ENCODE measurements at regions not wholly inside any gene's neighbourhood (a gene's known extent, or its start where the extent isn't known, plus 50 kb on each side); places are given as distances from the start of the nearest gene placed in this dataset.

DNA sequence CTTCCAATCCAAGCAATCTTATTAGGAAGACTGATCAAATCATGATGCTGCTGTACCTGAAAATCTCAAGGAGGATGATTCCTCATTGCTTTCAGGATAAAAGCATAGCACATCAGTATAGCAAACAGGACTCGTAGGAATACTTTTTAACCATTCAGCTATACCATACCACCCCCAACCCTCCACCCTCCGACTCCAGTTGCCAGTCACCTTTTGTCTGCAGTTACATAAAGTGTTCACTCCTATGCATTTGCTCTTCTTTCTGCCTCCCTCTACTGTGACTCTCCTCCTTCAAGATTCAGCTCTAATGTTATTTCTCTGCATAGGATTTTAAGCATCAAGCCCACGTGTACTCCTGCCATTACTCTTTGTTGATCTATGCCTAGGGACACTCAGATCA, 124.7 kb upstream of the KCNQ5 start:
- no peak for DNase-seq (ENCODE audit: low read depth)
- no peaks in the 10 kb centered on the region for H3K9me3 ChIP-seq (ENCODE audit: control insufficient read depth, low read length)
- H3K36me3 ChIP-seq (ENCODE audit: control insufficient read depth, insufficient read depth, low read length, severe bottlenecking): no peaks in the 10 kb centered on the region
- no peaks in the 10 kb centered on the region for H3K27me3 ChIP-seq (replicated peaks; ENCODE audit: control insufficient read depth, insufficient read depth, low read length)
- no peak overlapping the region for H3K4me3 ChIP-seq (ENCODE audit: low read length)
- no peak overlapping the region for H3K9ac ChIP-seq (ENCODE audit: low read length)
- H3K4me1 ChIP-seq (ENCODE audit: control insufficient read depth, insufficient read depth, low read length): no peaks in the 10 kb centered on the region

DNA sequence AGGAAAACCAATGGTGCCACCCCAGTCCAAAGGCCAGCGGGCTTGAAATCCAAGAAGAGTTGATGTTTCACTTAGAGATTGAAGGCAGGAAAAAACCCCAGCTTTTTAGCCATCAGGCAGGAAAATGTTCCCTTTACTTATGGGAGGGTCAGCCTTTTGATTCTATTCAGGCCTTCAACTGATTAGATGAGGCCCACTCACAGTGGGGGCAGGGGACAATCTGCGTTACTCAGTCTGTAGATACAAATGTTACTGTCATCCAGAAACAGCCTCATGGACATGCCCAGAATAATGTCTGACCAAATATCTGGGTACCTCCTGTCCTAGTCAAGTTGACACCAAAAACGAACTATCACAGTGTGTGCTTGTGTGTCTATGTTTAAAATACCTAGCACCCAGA, 121.2 kb upstream of the KCNQ5 start:
- no peaks in the 10 kb centered on the region for H3K4me1 ChIP-seq (ENCODE audit: control insufficient read depth, insufficient read depth, low read length)
- H3K9me3 ChIP-seq (ENCODE audit: control insufficient read depth, low read length): no peaks in the 10 kb centered on the region
- H3K4me3 ChIP-seq (ENCODE audit: low read length): no peak overlapping the region

DNA sequence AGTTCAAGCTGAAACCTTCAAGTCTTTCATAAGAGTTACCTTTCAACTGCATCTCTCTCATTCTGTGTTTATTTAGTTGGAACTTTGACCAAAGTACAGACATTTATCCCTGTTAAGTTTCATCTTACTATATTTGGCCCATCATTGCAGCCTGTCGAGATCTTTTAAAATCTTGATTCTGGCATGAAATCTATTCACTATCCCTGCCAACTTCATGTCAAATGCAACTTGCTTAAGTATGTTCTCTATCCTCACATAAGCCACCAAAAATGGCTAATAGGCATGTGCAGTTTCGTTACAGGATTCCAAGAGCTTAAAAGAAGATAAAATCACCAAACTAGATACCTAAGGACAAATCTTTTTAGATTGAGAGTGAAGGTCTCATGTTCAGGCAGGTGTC, 117.5 kb upstream of the KCNQ5 start:
- H3K27me3 ChIP-seq (replicated peaks; ENCODE audit: control insufficient read depth, insufficient read depth, low read length): no peaks in the 10 kb centered on the region
- H3K36me3 ChIP-seq (ENCODE audit: control insufficient read depth, insufficient read depth, low read length, severe bottlenecking): no peaks in the 10 kb centered on the region
- H3K4me3 ChIP-seq (ENCODE audit: low read length): no peak overlapping the region
- no peak overlapping the region for H3K9ac ChIP-seq (ENCODE audit: low read length)
- no peaks in the 10 kb centered on the region for H3K9me3 ChIP-seq (ENCODE audit: control insufficient read depth, low read length)
- DNase-seq (ENCODE audit: low read depth): peak; percentile 60
- no peaks in the 10 kb centered on the region for H3K4me1 ChIP-seq (ENCODE audit: control insufficient read depth, insufficient read depth, low read length)

More for the DNA sequence above, 121.2 kb upstream of the KCNQ5 start:
- Histone ChIP-seq H3K36me3 (ENCODE audit: control insufficient read depth, insufficient read depth, low read length, severe bottlenecking) (no peaks in the 10 kb centered on the region), H3K9ac (ENCODE audit: low read length) (no peak overlapping the region), H3K27me3 (replicated peaks; ENCODE audit: control insufficient read depth, insufficient read depth, low read length) (no peaks in the 10 kb centered on the region)
- DNase-seq (ENCODE audit: low read depth): no peak

DNA sequence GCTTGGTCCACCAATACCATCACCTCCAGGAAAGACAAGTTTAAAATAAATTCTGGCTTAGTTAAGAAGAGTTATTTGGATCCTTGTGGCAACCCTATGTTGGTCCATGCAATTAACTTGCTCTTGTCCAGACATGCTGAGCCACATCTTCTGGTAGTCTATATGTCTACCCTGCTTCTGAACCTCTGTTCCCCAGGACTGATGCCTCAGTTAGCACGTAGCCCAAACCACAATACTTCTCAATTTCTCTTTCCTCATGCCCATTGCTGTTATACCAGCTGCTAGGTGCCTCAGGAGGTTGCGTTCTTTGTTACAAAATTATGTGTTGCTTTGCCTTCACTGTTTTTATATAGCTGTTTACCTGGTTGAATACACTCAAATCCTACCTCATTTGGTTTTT, 116.4 kb upstream of the KCNQ5 start:
- Histone ChIP-seq H3K4me3 (ENCODE audit: low read length) (no peak overlapping the region), H3K27me3 (replicated peaks; ENCODE audit: control insufficient read depth, insufficient read depth, low read length) (no peaks in the 10 kb centered on the region), H3K9ac (ENCODE audit: low read length) (no peak overlapping the region), H3K9me3 (ENCODE audit: control insufficient read depth, low read length) (no peaks in the 10 kb centered on the region), H3K4me1 (ENCODE audit: control insufficient read depth, insufficient read depth, low read length) (no peaks in the 10 kb centered on the region), H3K36me3 (ENCODE audit: control insufficient read depth, insufficient read depth, low read length, severe bottlenecking) (no peaks in the 10 kb centered on the region)
- DNase-seq (ENCODE audit: low read depth): no peak

DNA sequence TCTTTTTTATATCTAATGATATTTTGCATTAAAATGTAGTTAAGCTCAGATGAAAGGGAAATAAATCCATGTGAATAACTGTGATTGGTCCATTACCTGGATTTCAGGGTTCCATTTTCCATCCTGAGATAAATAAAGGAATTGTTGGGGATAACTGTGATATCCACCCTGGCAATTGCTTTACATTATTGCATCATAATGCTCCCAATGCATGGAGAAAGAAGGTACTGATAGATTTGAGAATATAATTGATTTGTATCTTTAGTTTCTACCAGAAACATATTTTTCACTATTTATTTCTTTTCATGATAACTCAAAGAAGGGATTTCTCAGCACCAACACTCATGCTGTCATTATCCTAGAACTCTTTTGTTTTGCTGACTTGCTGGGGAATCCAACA, 102.0 kb upstream of the KCNQ5 start:
- Histone ChIP-seq H3K9ac (ENCODE audit: low read length) (no peak overlapping the region), H3K36me3 (ENCODE audit: control insufficient read depth, insufficient read depth, low read length, severe bottlenecking) (no peaks in the 10 kb centered on the region), H3K9me3 (ENCODE audit: control insufficient read depth, low read length) (no peaks in the 10 kb centered on the region), H3K27me3 (replicated peaks; ENCODE audit: control insufficient read depth, insufficient read depth, low read length) (no peaks in the 10 kb centered on the region), H3K4me1 (ENCODE audit: control insufficient read depth, insufficient read depth, low read length) (no peaks in the 10 kb centered on the region), H3K4me3 (ENCODE audit: low read length) (no peak overlapping the region)
- no peak for DNase-seq (ENCODE audit: low read depth)

DNA sequence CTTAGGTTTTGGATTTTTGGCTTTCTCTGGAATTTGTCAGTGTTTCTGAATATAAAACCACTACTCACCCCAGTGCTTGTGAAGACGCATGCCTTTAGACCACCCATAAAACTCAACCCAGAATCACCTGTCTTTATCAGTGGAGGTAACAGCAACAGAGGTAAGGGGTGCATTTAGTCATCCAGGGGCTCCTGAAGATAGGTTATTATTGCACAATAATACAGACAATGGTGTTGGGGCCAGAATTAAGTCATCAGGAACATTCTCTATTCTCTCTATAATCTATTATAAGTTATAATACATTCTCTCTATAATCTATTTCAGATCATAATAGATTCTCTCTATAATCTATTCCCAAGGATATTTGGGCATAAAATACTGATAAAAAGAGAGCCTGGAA, 100.2 kb upstream of the KCNQ5 start:
- Histone ChIP-seq H3K4me1 (ENCODE audit: control insufficient read depth, insufficient read depth, low read length) (no peaks in the 10 kb centered on the region), H3K36me3 (ENCODE audit: control insufficient read depth, insufficient read depth, low read length, severe bottlenecking) (no peaks in the 10 kb centered on the region), H3K4me3 (ENCODE audit: low read length) (no peak overlapping the region), H3K9me3 (ENCODE audit: control insufficient read depth, low read length) (no peaks in the 10 kb centered on the region), H3K9ac (ENCODE audit: low read length) (no peak overlapping the region), H3K27me3 (replicated peaks; ENCODE audit: control insufficient read depth, insufficient read depth, low read length) (no peaks in the 10 kb centered on the region)
- DNase-seq (ENCODE audit: low read depth): no peak

DNA sequence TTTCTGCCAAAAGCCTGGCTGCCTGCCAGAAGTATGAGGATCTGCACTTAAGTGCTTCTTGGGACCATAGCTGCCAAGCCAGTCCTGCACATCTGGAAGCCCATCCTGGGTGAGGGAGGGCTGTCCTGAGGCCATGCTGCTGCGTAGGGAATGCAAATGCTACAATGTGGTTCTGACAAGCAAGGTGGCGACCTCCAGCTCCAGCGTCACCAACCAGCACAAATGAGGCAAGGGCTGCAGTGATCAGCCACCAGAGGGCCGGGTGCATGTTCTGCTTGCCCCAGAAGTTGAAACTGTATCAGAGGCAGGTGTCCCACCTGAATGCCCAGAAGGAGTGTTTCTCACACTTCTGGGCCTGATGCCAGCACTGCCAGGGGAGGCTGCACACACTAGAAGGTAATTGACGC, 99.1 kb upstream of the KCNQ5 start:
- H3K36me3 ChIP-seq (ENCODE audit: control insufficient read depth, insufficient read depth, low read length, severe bottlenecking): no peaks in the 10 kb centered on the region
- no peak for DNase-seq (ENCODE audit: low read depth)
- no peak overlapping the region for H3K4me3 ChIP-seq (ENCODE audit: low read length)
- no peaks in the 10 kb centered on the region for H3K27me3 ChIP-seq (replicated peaks; ENCODE audit: control insufficient read depth, insufficient read depth, low read length)
- no peaks in the 10 kb centered on the region for H3K4me1 ChIP-seq (ENCODE audit: control insufficient read depth, insufficient read depth, low read length)
- no peak overlapping the region for H3K9ac ChIP-seq (ENCODE audit: low read length)
- no peaks in the 10 kb centered on the region for H3K9me3 ChIP-seq (ENCODE audit: control insufficient read depth, low read length)

DNA sequence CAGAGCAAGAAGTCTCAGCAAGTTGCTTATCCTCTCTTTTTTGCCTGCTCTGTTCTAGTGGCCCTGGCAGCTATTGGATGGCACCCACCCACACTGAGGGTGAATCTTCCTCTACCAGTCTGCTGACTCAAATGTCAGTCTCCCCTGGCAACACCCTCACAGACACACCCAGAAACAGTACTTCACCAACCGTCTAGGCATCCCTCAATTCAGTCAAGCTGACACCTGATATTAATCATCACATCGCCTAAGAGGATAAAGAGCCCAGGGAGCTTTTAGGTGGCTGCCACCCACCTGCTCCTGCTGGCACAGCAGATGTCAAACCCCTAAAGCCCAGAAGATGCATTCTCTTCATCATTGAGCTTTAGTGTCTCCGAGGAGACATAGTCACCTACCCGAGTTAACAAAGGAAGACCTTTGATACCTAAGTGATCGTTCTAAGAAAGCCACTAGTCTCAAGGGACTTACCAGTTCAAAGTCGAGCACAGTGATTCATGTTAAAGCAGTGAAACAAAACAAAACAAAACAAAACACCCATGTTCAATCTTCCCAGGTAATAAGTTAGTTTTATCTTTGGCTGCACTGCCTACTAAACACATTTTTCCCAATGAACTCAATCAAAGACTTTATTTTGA, 97.7 kb upstream of the KCNQ5 start:
- Histone ChIP-seq H3K27me3 (replicated peaks; ENCODE audit: control insufficient read depth, insufficient read depth, low read length) (no peaks in the 10 kb centered on the region), H3K36me3 (ENCODE audit: control insufficient read depth, insufficient read depth, low read length, severe bottlenecking) (no peaks in the 10 kb centered on the region), H3K9ac (ENCODE audit: low read length) (no peak overlapping the region), H3K4me1 (ENCODE audit: control insufficient read depth, insufficient read depth, low read length) (no peaks in the 10 kb centered on the region), H3K4me3 (ENCODE audit: low read length) (no peak overlapping the region), H3K9me3 (ENCODE audit: control insufficient read depth, low read length) (no peaks in the 10 kb centered on the region)
- DNase-seq (ENCODE audit: low read depth): no peak

DNA sequence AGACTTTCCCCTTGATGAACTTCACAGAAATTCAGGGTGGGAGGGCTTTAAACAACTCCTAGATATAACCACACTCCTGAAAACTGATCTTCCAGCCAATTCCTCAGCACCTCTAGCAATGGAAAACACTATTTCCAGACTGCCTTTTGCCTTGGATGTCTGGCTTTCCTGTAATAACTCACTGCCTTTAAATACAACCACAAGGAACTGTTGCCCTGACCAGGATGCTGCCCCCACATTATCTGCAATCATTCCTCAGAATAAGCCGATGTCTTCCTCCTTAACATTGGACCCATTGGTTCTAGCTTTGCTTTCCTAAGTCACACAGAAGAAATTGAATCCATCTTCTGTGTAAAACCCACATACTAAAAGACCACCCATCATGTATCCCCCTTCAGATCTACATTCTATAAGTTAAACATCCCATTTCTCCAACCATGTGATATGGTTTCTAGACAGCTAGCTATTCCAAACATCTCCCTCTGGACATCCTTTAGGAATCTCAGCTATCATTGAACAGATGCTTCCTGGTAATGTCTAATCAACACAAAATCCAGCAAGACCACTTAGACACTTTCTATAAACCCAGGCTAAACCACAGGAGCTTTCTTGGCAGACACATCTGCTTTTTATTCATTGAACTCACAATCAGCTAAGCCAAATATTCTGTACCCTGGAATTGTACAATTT, 95.9 kb upstream of the KCNQ5 start:
- Histone ChIP-seq H3K4me1 (ENCODE audit: control insufficient read depth, insufficient read depth, low read length) (no peaks in the 10 kb centered on the region), H3K36me3 (ENCODE audit: control insufficient read depth, insufficient read depth, low read length, severe bottlenecking) (no peaks in the 10 kb centered on the region), H3K9me3 (ENCODE audit: control insufficient read depth, low read length) (no peaks in the 10 kb centered on the region), H3K27me3 (replicated peaks; ENCODE audit: control insufficient read depth, insufficient read depth, low read length) (no peaks in the 10 kb centered on the region), H3K4me3 (ENCODE audit: low read length) (no peak overlapping the region), H3K9ac (ENCODE audit: low read length) (no peak overlapping the region)
- DNase-seq (ENCODE audit: low read depth): peak; percentile 41

DNA sequence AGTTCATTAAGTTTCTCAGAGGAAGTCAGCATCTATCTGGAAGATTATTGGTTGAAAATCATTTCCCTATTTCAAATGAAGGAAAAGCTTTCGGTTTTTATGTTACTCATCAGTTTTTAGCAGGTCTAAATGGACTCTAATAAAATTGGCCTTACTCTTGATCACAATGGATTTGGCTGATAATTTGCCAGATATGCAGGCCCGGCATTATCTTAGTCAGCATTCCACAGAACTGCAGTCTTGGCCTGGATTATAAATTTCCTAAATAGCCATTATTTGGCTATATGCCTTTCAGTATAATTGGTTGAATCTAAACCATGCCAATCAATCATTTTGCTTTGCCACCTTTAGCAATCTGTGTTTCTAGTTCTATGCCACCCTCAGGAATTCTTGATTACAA, 91.7 kb upstream of the KCNQ5 start:
- H3K27me3 ChIP-seq (replicated peaks; ENCODE audit: control insufficient read depth, insufficient read depth, low read length): no peaks in the 10 kb centered on the region
- no peak overlapping the region for H3K9ac ChIP-seq (ENCODE audit: low read length)
- H3K36me3 ChIP-seq (ENCODE audit: control insufficient read depth, insufficient read depth, low read length, severe bottlenecking): no peaks in the 10 kb centered on the region
- peaks cover 5% of the 10 kb centered on the region for H3K4me1 ChIP-seq (ENCODE audit: control insufficient read depth, insufficient read depth, low read length)
- H3K9me3 ChIP-seq (ENCODE audit: control insufficient read depth, low read length): no peaks in the 10 kb centered on the region
- DNase-seq (ENCODE audit: low read depth): no peak
- H3K4me3 ChIP-seq (ENCODE audit: low read length): no peak overlapping the region

DNA sequence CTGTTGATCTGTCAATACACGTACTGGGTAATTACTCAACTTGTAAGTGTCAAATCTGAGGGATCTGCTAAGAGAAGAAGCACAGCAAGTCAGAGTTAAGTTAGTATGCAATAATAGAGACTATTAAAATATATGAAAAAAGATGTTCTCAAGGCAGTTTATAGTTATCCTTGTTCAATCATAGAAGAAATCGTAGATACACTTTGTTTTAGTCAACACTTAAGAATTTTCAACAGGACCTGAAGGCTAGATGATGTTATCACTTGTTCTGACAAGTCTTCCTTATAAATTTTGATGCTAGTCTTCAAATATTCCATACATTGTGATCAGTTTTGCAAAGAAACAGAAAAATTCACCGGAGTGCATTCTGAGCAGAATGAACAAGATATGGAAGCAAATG, 91.1 kb upstream of the KCNQ5 start:
- H3K27me3 ChIP-seq (replicated peaks; ENCODE audit: control insufficient read depth, insufficient read depth, low read length): no peaks in the 10 kb centered on the region
- H3K4me3 ChIP-seq (ENCODE audit: low read length): no peak overlapping the region
- no peaks in the 10 kb centered on the region for H3K36me3 ChIP-seq (ENCODE audit: control insufficient read depth, insufficient read depth, low read length, severe bottlenecking)
- no peak for DNase-seq (ENCODE audit: low read depth)
- no peaks in the 10 kb centered on the region for H3K9me3 ChIP-seq (ENCODE audit: control insufficient read depth, low read length)
- H3K9ac ChIP-seq (ENCODE audit: low read length): no peak overlapping the region
- H3K4me1 ChIP-seq (ENCODE audit: control insufficient read depth, insufficient read depth, low read length): peaks cover 5% of the 10 kb centered on the region

DNA sequence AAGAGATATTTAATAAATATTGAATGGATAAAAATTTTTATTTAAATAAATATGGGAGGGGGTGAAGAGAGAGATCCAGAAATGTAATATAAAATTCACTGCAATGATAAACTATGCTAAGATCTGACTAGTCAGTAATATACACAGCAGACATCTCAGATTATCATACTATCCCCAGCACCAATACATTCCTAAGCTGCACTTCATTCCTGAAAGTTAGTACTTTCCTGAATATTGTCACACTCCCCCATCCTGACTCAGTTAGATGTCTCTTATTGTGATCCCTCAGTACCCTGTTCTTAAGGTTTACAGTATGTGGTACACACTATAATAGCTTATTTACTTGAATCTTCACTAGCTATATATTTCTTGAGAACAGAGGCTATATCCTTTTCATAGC, 88.3 kb upstream of the KCNQ5 start:
- Histone ChIP-seq H3K27me3 (replicated peaks; ENCODE audit: control insufficient read depth, insufficient read depth, low read length) (no peaks in the 10 kb centered on the region), H3K9ac (ENCODE audit: low read length) (no peak overlapping the region), H3K36me3 (ENCODE audit: control insufficient read depth, insufficient read depth, low read length, severe bottlenecking) (no peaks in the 10 kb centered on the region), H3K4me1 (ENCODE audit: control insufficient read depth, insufficient read depth, low read length) (peaks cover 5% of the 10 kb centered on the region), H3K9me3 (ENCODE audit: control insufficient read depth, low read length) (no peaks in the 10 kb centered on the region), H3K4me3 (ENCODE audit: low read length) (no peak overlapping the region)
- DNase-seq (ENCODE audit: low read depth): peak; percentile 30
